GM21367 (cell line): ENCODE measurements at regions not wholly inside any gene's neighbourhood (a gene's known extent, or its start where the extent isn't known, plus 50 kb on each side); places are given as distances from the start of the nearest gene placed in this dataset.

Experiments used
- ATAC-seq: cut with Tn5 transposase; IDR thresholded peaks from one replicate; pipeline ENCODE4 v1.9.1; 2021; ENCODE audit not compliant: unreplicated experiment

- no peak for ATAC-seq
These were observed 123.4 kb downstream of the NXNL2 start for GRCh38 chr9:88658311-88658822.

DNA sequence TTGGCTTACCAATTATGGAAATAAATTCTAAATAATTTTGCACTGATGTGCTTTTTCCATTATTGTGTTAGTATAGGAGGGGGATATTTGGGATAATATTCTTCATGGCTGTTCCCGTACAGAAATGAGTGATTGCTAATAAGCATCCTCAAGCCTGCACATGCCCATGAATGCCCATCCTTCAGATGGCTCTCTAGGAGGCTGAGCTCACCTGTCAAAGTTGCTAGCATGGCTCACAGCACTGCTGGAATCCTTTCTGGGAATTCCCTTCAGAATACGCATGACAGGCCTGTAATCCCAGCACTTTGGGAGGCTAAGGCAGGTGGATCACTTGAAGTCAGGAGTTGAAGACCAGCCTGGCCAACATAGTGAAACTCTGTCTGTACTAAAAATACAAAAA lies 124.1 kb downstream of the NXNL2 start:
- no peak for ATAC-seq

- no peak for ATAC-seq
These were observed 125.6 kb downstream of the NXNL2 start for GRCh38 chr9:88660611-88661010.

DNA sequence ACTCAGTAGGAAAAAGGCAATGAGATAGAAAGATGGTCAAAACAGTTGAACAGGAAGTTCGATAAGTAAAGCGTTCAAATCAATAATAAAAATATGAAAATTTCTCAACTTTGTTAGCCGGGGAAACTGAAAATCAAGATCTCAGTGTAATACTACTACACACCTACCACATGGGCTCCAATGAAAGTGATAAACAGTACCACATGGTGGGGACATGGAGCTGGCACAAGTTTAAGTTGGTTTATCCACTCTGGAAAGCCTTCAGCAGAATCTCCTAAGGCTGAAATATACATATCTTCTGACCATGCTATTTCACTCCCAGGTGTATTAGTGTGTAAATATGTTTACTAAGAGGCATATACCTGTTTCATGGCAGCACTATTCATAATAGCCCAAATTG lies 126.8 kb downstream of the NXNL2 start:
- no peak for ATAC-seq

DNA sequence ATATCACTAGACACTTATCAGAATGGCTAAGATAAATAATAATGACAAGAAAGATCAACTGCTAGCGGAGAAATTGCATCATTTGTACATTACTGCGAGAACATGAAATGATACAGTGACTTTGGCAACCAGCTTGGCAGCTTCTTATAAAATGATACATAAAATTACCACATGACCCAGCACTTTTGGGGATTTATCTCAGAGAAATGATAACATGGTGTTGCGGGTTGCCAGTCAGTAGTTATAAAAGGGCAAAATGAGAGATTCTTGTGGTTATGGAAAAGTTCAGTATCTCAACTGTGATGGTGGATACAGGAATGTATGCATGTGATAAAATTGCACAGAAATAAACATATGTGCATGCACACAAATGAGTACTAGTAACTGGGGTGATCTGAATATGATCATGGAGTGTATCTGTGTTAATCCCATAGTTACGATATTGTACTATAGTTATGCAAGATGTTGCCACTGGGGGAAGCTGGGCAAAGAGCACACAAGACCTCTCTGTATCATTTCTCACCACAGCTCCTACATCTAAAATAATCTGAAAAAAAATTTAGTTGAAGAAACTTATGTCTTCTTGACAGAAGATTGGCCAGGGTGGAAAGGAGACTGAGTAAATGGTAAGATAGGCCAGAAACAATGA lies 128.9 kb downstream of the NXNL2 start:
- ATAC-seq, result no peak

DNA sequence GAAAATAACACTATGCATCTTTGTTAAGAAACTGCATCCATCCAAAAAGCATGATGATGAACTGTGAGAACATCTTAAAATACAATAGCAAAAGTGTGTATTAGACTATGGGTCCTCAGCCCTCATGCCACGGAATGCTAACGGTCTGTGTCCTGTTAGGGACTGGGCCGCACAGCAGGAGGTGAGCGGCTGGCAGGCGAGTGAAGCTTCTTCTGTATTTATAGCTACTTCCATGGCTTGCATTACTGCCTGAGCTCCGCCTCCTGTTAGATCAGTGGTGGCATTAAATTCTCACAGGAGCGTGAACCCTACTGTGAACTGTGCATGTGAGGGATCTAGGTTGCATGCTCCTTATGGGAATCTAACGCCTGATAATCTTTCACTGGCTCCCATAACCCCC lies 129.8 kb downstream of the NXNL2 start:
- no peak for ATAC-seq

GRCh38 chr9:88672874-88673689 lies 138.1 kb downstream of the NXNL2 start:
- no peak for ATAC-seq

- ATAC-seq, result no peak
These were observed 138.9 kb downstream of the NXNL2 start for GRCh38 chr9:88673886-88674285.

DNA sequence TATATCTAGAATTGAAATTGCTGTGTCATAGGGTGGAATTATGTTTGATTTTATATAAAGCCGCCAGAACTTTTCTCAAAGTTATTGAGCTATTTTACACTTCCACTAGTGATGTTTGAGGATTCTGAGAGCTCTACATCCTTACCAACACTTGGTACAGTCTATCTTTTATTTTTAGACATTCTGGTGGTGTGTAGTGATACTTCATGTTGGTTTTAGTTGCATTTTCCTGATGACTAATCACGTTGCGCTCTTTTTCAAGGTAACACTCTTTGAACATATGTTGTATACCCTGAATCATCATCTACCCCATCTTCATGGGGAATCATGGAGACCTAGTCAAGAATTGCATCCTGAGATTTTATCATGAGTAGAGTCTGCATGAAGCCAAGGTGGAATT lies 141.7 kb downstream of the NXNL2 start:
- ATAC-seq, result no peak

DNA sequence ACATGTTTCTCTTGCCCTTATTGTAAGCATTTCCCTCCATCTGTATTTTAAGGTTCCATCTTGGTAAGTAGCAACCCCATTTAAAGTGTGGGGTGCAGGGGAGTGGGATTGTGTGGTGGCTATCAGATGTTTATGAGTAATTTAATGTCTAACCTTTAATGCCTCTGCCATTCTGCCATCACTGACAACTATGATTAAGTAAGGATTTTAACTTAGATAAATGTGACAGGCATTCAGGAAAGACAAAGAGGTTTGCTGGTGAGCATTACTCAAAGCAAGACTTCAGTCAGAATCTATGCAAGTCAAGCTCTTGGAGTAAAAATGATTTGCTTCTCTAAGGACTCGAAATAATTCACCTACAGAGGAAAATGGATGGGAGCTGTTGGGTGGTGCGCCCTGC lies 143.0 kb downstream of the NXNL2 start:
- no peak for ATAC-seq

- no peak for ATAC-seq
These were observed 143.5 kb downstream of the NXNL2 start for GRCh38 chr9:88678431-88678830.

DNA sequence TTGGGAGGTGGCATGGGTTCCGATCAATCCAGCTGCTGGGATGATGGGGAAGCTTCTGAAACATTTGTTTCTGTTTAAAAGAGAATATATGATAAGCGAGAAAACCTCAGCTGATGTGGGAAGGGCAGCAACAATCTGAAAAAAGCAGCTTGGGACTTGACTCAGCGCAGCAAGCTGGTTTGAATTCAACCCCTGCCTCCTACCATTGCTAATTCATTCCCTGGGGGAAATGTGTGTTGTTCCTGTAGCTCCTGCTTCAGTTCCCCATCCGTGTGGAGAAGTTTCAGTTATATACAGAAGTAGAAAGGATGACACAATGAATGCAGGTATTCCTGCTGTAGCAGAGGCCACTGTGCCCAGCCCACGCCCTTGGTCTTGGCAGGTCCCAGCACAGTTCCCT lies 145.1 kb downstream of the NXNL2 start:
- ATAC-seq, result no peak

GRCh38 chr9:88680505-88681160 lies 145.7 kb downstream of the NXNL2 start:
- no peak for ATAC-seq

GRCh38 chr9:88681434-88681833 lies 146.5 kb downstream of the NXNL2 start:
- no peak for ATAC-seq

- ATAC-seq, result no peak
These were observed 147.5 kb downstream of the NXNL2 start for GRCh38 chr9:88682431-88682831.

DNA sequence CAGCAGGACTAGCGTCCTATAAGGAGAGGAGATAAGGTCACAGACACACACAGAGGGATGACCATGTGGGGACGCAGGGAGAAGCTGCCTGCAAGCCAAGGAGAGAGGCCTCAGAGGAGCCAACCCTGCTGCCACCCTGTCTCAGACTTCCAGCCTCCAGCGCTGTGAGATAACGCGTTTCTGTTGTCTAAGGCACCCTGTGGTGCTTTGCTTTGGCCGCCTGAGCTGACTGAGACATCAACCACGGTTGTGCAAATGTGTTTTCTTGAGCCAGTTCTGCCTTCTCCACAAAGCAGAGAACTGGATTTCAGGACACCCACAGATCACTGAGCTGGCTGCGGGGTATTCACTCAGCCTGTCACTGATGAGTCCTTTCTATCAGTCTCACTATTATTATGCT lies 149.1 kb downstream of the NXNL2 start:
- no peak for ATAC-seq

DNA sequence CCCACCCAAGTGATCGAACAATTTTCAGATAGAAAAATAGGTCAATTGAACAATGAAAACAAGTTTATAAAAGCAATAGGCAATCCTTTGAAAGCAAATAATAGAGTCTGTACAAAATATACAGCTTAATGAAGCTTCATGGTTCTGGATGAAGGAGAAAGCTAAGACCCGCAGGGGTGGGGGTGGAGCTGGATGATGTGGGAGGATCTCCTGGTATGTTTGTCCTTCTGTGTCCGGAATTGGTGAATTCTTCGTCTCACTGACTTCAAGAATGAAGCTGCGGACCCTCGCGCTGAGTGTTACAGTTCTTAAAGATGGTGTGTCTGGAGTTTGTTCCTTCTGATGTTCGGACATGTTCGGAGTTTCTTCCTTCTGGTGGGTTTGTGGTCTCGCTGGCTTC lies 149.9 kb downstream of the NXNL2 start:
- no peak for ATAC-seq

DNA sequence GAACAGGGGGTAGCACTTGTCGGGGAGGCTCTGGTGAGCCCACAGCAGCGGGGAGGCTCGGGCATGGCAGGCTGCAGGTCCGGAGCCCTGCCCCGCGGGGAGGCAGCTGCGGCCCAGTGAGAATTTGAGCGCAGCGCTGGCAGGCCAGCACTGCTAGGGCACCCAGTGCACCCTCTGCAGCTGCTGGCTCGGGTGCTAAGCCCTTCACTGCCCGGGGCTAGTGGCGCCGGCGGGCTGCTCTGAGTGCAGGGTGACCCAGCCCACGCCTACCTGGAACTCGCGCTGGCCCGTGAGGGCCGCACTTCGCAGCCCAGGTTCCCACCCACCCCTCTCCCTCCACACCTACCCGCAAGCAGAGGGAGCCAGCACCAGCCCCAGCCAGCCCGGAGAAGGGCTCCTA lies 151.0 kb downstream of the NXNL2 start:
- no peak for ATAC-seq

DNA sequence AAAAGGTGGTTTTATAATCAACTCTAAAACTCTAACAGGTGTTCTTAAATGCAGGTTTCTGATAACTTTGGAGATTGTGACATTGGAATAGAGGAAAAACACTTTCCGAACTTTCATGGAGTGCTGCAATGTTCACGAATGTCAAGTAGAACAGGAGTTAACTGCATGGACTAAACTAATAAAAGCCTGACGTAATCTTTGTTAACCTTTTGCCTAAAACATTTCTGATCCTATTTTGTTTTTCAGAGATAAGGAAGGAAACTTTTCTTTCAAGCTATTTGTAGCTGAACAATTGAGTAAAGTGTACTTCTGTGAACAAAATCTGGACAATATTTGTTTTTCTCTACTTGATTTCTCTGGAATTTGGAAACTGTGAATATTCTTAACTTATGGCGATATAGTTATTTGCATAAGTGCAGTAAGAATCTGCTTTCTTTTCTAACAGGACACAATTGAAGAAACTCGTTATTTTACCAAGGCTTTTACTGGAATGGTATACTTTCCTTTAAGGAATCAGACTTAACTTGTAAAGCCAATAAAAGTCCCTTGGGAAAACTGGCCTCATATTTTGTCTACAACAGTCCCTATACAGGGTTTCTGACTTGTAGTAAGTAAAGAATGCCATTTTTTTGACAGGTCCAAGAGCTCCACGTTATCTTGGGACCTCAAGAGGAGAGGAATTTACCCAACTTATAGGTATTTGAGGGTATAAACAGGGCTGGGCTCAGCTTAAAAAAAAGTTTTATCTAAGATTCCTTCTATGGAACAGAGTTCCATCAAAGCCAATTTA lies 154.7 kb downstream of the NXNL2 start:
- ATAC-seq, result no peak

- no peak for ATAC-seq
These were observed 155.7 kb downstream of the NXNL2 start for GRCh38 chr9:88690628-88691027.

DNA sequence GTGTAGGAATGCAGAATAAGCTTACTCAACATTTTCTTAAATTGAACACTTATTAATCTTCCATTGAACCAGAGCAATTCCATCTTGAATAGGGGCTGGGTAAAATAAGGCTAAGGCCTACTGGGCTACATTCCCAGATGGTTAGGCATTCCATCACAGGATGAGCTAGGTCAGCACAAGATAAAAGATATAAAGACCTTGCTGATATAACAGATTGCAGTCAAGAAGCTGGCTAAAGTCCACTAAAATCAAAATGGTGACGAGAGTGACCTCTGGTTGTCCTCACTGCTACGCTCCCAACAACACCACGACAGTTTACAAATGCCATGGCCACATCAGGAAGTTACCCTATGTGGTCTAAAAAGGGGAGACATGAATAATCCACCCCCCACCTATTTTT lies 156.1 kb downstream of the NXNL2 start:
- ATAC-seq, result no peak
